ENCODE measurements at regions not wholly inside any gene's neighbourhood (a gene's known extent, or its start where the extent isn't known, plus 50 kb on each side); places are given as distances from the start of the nearest gene placed in this dataset.

GRCh38 chr2:226609366-226609765 is 190.3 kb downstream of the IRS1 start:
- Histone ChIP-seq H3K79me2 (replicated peaks; ENCODE audit: insufficient read depth) (no peaks in the 10 kb centered on the region), H3K4me2 (no peak overlapping the region), H3K4me3 (no peak overlapping the region), H3F3A (replicated peaks; ENCODE audit: low read depth) (no peaks in the 10 kb centered on the region), H4K20me1 (replicated peaks; ENCODE audit: insufficient read depth) (no peaks in the 10 kb centered on the region), H3K27me3 (ENCODE audit: insufficient read depth) (no peaks in the 10 kb centered on the region), H3K36me3 (ENCODE audit: insufficient read depth) (no peaks in the 10 kb centered on the region), H3K9me2 (ENCODE audit: insufficient read depth) (peaks cover 4% of the 10 kb centered on the region; the same call in 1 of the 2 replicates), H3K27ac (ENCODE audit: low read depth) (no peak overlapping the region), H2AFZ (no peak overlapping the region), H3K4me1 (ENCODE audit: insufficient read depth) (no peaks in the 10 kb centered on the region)
- Mint-ChIP-seq H3K9me3 (no peaks in the 10 kb centered on the region), H3K4me3 (no peak overlapping the region), H3K4me1 (no peaks in the 10 kb centered on the region), H3K27me3 (ENCODE audit: insufficient read depth, low read depth, poor library complexity) (no peaks in the 10 kb centered on the region), H3K36me3 (ENCODE audit: low read depth) (no peaks in the 10 kb centered on the region), H3K27ac (no peak overlapping the region)
- TF ChIP-seq ZNF114 (CRISPR knock-in tag; IDR thresholded peaks at IDR 0.05) (no peak), CREB1 (CRISPR knock-in tag; IDR thresholded peaks at IDR 0.05; ENCODE audit: low read depth) (no peak), ZNF331 (CRISPR knock-in tag; IDR thresholded peaks at IDR 0.05; ENCODE audit: low read depth) (no peak), NANOG (IDR thresholded peaks at IDR 0.05; ENCODE audit: borderline replicate concordance) (no peak), STAT1 (IDR thresholded peaks at IDR 0.05; ENCODE audit: unreplicated experiment) (no peak), ETS1 (IDR thresholded peaks at IDR 0.05) (no peak), EZH2phosphoT487 (IDR thresholded peaks at IDR 0.05; ENCODE audit: unreplicated experiment) (no peak), EZH2 (IDR thresholded peaks at IDR 0.05; ENCODE audit: low read depth, unreplicated experiment) (no peak), ZNF462 (CRISPR knock-in tag; IDR thresholded peaks at IDR 0.05) (no peak), CTCF (conservative IDR thresholded peaks at IDR 0.05; ENCODE audit: low read depth in 2 of 2) (no peak), JUNB (IDR thresholded peaks at IDR 0.05; ENCODE audit: unreplicated experiment) (no peak), POLR2AphosphoS5 (IDR thresholded peaks at IDR 0.05; ENCODE audit: low read depth) (no peak)
- TF ChIP-seq, protein P1, sequence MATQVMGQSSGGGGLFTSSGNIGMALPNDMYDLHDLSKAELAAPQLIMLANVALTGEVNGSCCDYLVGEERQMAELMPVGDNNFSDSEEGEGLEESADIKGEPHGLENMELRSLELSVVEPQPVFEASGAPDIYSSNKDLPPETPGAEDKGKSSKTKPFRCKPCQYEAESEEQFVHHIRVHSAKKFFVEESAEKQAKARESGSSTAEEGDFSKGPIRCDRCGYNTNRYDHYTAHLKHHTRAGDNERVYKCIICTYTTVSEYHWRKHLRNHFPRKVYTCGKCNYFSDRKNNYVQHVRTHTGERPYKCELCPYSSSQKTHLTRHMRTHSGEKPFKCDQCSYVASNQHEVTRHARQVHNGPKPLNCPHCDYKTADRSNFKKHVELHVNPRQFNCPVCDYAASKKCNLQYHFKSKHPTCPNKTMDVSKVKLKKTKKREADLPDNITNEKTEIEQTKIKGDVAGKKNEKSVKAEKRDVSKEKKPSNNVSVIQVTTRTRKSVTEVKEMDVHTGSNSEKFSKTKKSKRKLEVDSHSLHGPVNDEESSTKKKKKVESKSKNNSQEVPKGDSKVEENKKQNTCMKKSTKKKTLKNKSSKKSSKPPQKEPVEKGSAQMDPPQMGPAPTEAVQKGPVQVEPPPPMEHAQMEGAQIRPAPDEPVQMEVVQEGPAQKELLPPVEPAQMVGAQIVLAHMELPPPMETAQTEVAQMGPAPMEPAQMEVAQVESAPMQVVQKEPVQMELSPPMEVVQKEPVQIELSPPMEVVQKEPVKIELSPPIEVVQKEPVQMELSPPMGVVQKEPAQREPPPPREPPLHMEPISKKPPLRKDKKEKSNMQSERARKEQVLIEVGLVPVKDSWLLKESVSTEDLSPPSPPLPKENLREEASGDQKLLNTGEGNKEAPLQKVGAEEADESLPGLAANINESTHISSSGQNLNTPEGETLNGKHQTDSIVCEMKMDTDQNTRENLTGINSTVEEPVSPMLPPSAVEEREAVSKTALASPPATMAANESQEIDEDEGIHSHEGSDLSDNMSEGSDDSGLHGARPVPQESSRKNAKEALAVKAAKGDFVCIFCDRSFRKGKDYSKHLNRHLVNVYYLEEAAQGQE (IDR thresholded peaks at IDR 0.05; ENCODE audit: unreplicated experiment): no peak
- ATAC-seq: no peak
- no peak for DNase-seq (ENCODE audit: low spot score)
